ENCODE measurements at regions not wholly inside any gene's neighbourhood (a gene's known extent, or its start where the extent isn't known, plus 50 kb on each side); places are given as distances from the start of the nearest gene placed in this dataset.

- TF ChIP-seq CTCF (conservative IDR thresholded peaks at IDR 0.05) = no peak
- H3K9ac ChIP-seq (ENCODE audit: extremely low read depth, low read length, poor library complexity, severe bottlenecking) = no peak overlapping the region
- no peaks in the 10 kb centered on the region for H3K9me3 ChIP-seq (ENCODE audit: control insufficient read depth, low read length)
- Mint-ChIP-seq H3K27me3 (ENCODE audit: insufficient read depth) (peaks cover 11% of the 10 kb centered on the region), H3K4me1 (no peaks in the 10 kb centered on the region), H3K4me3 (no peak overlapping the region), H3K9me3 (no peaks in the 10 kb centered on the region), H3K27ac (no peak overlapping the region), H3K36me3 (ENCODE audit: low read depth) (no peaks in the 10 kb centered on the region)
- no peak for DNase-seq
- H3K27ac ChIP-seq (ENCODE audit: low read depth, low read length) = no peak overlapping the region
- H3K36me3 ChIP-seq (ENCODE audit: control insufficient read depth, insufficient read depth, low read length) = no peaks in the 10 kb centered on the region
- 89 to 90% methylated on average over 3 to 4 of the region's 4 CpGs for WGBS, 2 experiments (ENCODE audit: insufficient coverage in 1 of 2, insufficient read length in 1 of 2)
- H3K4me3 ChIP-seq (ENCODE audit: low read length) = no peak overlapping the region
- no peaks in the 10 kb centered on the region for H3K27me3 ChIP-seq (ENCODE audit: control insufficient read depth, insufficient read depth, low read length, poor library complexity, severe bottlenecking)
- no peaks in the 10 kb centered on the region for H3K4me1 ChIP-seq (ENCODE audit: control insufficient read depth, insufficient read depth, low read length)
These were observed 168.9 kb downstream of the DRD1 start for GRCh38 chr5:175275097-175275496.

GRCh38 chr5:175274171-175274570 lies 169.8 kb downstream of the DRD1 start:
- H3K27me3 ChIP-seq (ENCODE audit: control insufficient read depth, insufficient read depth, low read length, poor library complexity, severe bottlenecking) = no peaks in the 10 kb centered on the region
- H3K36me3 ChIP-seq (ENCODE audit: control insufficient read depth, insufficient read depth, low read length) = no peaks in the 10 kb centered on the region
- Mint-ChIP-seq H3K9me3 (no peaks in the 10 kb centered on the region), H3K4me1 (no peaks in the 10 kb centered on the region), H3K4me3 (no peak overlapping the region), H3K27ac (no peak overlapping the region), H3K36me3 (ENCODE audit: low read depth) (no peaks in the 10 kb centered on the region), H3K27me3 (ENCODE audit: insufficient read depth) (peaks cover 11% of the 10 kb centered on the region)
- no peak overlapping the region for H3K9ac ChIP-seq (ENCODE audit: extremely low read depth, low read length, poor library complexity, severe bottlenecking)
- H3K4me3 ChIP-seq (ENCODE audit: low read length) = no peak overlapping the region
- H3K27ac ChIP-seq (ENCODE audit: low read depth, low read length) = no peak overlapping the region
- H3K9me3 ChIP-seq (ENCODE audit: control insufficient read depth, low read length) = no peaks in the 10 kb centered on the region
- no peak for DNase-seq
- TF ChIP-seq CTCF (conservative IDR thresholded peaks at IDR 0.05) = no peak
- no peaks in the 10 kb centered on the region for H3K4me1 ChIP-seq (ENCODE audit: control insufficient read depth, insufficient read depth, low read length)

GRCh38 chr5:175264406-175264805 lies 179.6 kb downstream of the DRD1 start:
- no peaks in the 10 kb centered on the region for H3K36me3 ChIP-seq (ENCODE audit: control insufficient read depth, insufficient read depth, low read length)
- no peak overlapping the region for H3K27ac ChIP-seq (ENCODE audit: low read depth, low read length)
- no peak for DNase-seq
- H3K27me3 ChIP-seq (ENCODE audit: control insufficient read depth, insufficient read depth, low read length, poor library complexity, severe bottlenecking) = no peaks in the 10 kb centered on the region
- H3K4me3 ChIP-seq (ENCODE audit: low read length) = no peak overlapping the region
- H3K4me1 Mint-ChIP-seq = no peaks in the 10 kb centered on the region
- H3K4me3 Mint-ChIP-seq = no peak overlapping the region
- no peaks in the 10 kb centered on the region for H3K36me3 Mint-ChIP-seq (ENCODE audit: low read depth)
- TF ChIP-seq CTCF (conservative IDR thresholded peaks at IDR 0.05) = no peak
- peaks cover 3% of the 10 kb centered on the region for H3K9me3 Mint-ChIP-seq
- H3K27me3 Mint-ChIP-seq (ENCODE audit: insufficient read depth) = peaks cover 4% of the 10 kb centered on the region
- 94% methylated on average over 2 of the region's 2 CpGs; no CpG with 5 or more reads in 1 of the 2 experiments for WGBS, 2 experiments (ENCODE audit: insufficient coverage in 1 of 2, insufficient read length in 1 of 2)
- no peak overlapping the region for H3K27ac Mint-ChIP-seq
- H3K4me1 ChIP-seq (ENCODE audit: control insufficient read depth, insufficient read depth, low read length) = no peaks in the 10 kb centered on the region
- H3K9me3 ChIP-seq (ENCODE audit: control insufficient read depth, low read length) = peaks cover 10% of the 10 kb centered on the region
- H3K9ac ChIP-seq (ENCODE audit: extremely low read depth, low read length, poor library complexity, severe bottlenecking) = no peak overlapping the region

All from endodermal cell (in vitro differentiated cells).